ENCODE measurements at regions not wholly inside any gene's neighbourhood (a gene's known extent, or its start where the extent isn't known, plus 50 kb on each side); places are given as distances from the start of the nearest gene placed in this dataset.

- FAIRE-seq: peak; percentile 23
- DNase-seq (ENCODE audit: low read depth): peak; percentile 54
- H3K27me3 ChIP-seq (ENCODE audit: control insufficient read depth, insufficient read depth, low read length): no peaks in the 10 kb centered on the region
- H3K36me3 ChIP-seq (ENCODE audit: control insufficient read depth, insufficient read depth, low read length): no peaks in the 10 kb centered on the region
- no peak for TF ChIP-seq CTCF (IDR thresholded peaks at IDR 0.05; ENCODE audit: insufficient read depth, low read length, severe bottlenecking)
- H3K4me3 ChIP-seq (ENCODE audit: low read depth, low read length): no peak overlapping the region
Measured at GRCh38 chr3:152941859-152942258, 106.9 kb downstream of the P2RY1 start.

GRCh38 chr3:152942366-152942765 is 107.4 kb downstream of the P2RY1 start:
- peak; percentile 4 for TF ChIP-seq CTCF (IDR thresholded peaks at IDR 0.05; ENCODE audit: insufficient read depth, low read length, severe bottlenecking)
- Histone ChIP-seq H3K36me3 (ENCODE audit: control insufficient read depth, insufficient read depth, low read length) (no peaks in the 10 kb centered on the region), H3K4me3 (ENCODE audit: low read depth, low read length) (no peak overlapping the region), H3K27me3 (ENCODE audit: control insufficient read depth, insufficient read depth, low read length) (no peaks in the 10 kb centered on the region)
- DNase-seq (ENCODE audit: low read depth) (peak; percentile 89), FAIRE-seq (peak; percentile 86)

GRCh38 chr3:152943645-152944044 is 108.7 kb downstream of the P2RY1 start:
- TF ChIP-seq CTCF (IDR thresholded peaks at IDR 0.05; ENCODE audit: insufficient read depth, low read length, severe bottlenecking): no peak
- Histone ChIP-seq H3K27me3 (ENCODE audit: control insufficient read depth, insufficient read depth, low read length) (no peaks in the 10 kb centered on the region), H3K36me3 (ENCODE audit: control insufficient read depth, insufficient read depth, low read length) (no peaks in the 10 kb centered on the region), H3K4me3 (ENCODE audit: low read depth, low read length) (no peak overlapping the region)
- peak; percentile 52 for FAIRE-seq
- peak; percentile 92 for DNase-seq (ENCODE audit: low read depth)

GRCh38 chr3:152944671-152945070 is 109.7 kb downstream of the P2RY1 start:
- H3K36me3 ChIP-seq (ENCODE audit: control insufficient read depth, insufficient read depth, low read length): no peaks in the 10 kb centered on the region
- no peak for TF ChIP-seq CTCF (IDR thresholded peaks at IDR 0.05; ENCODE audit: insufficient read depth, low read length, severe bottlenecking)
- no peaks in the 10 kb centered on the region for H3K27me3 ChIP-seq (ENCODE audit: control insufficient read depth, insufficient read depth, low read length)
- FAIRE-seq (no peak), DNase-seq (ENCODE audit: low read depth) (no peak)
- H3K4me3 ChIP-seq (ENCODE audit: low read depth, low read length): no peak overlapping the region

- H3K27me3 ChIP-seq (ENCODE audit: control insufficient read depth, insufficient read depth, low read length): no peaks in the 10 kb centered on the region
- DNase-seq (ENCODE audit: low read depth): no peak
- FAIRE-seq: no peak
- no peaks in the 10 kb centered on the region for H3K36me3 ChIP-seq (ENCODE audit: control insufficient read depth, insufficient read depth, low read length)
- no peak overlapping the region for H3K4me3 ChIP-seq (ENCODE audit: low read depth, low read length)
- TF ChIP-seq CTCF (IDR thresholded peaks at IDR 0.05; ENCODE audit: insufficient read depth, low read length, severe bottlenecking): no peak
Measured at GRCh38 chr3:152945556-152945955, 110.6 kb downstream of the P2RY1 start.

- no peak overlapping the region for H3K4me3 ChIP-seq (ENCODE audit: low read depth, low read length)
- DNase-seq (ENCODE audit: low read depth) (peak; percentile 70), FAIRE-seq (no peak)
- H3K36me3 ChIP-seq (ENCODE audit: control insufficient read depth, insufficient read depth, low read length): no peaks in the 10 kb centered on the region
- no peaks in the 10 kb centered on the region for H3K27me3 ChIP-seq (ENCODE audit: control insufficient read depth, insufficient read depth, low read length)
- TF ChIP-seq CTCF (IDR thresholded peaks at IDR 0.05; ENCODE audit: insufficient read depth, low read length, severe bottlenecking): no peak
Measured at GRCh38 chr3:152957491-152957890, 122.6 kb downstream of the P2RY1 start.

Data from bronchial epithelial cell (primary cell).